Inflammatory macrophage treated with lipopolysaccharide for 1 hour (primary cell): ENCODE measurements at regions not wholly inside any gene's neighbourhood (a gene's known extent, or its start where the extent isn't known, plus 50 kb on each side); places are given as distances from the start of the nearest gene placed in this dataset.
"Not testable (repeated sequence)": the region's sequence is repeated elsewhere in the genome, so short reads cannot be mapped to it uniquely, and the experiment has no call there.

Source experiments
- DNase-seq, 2 donors: peaks; one replicate each; pipeline ENCODE4 v3.0.0-alpha.2; 2020 to 2022

DNA sequence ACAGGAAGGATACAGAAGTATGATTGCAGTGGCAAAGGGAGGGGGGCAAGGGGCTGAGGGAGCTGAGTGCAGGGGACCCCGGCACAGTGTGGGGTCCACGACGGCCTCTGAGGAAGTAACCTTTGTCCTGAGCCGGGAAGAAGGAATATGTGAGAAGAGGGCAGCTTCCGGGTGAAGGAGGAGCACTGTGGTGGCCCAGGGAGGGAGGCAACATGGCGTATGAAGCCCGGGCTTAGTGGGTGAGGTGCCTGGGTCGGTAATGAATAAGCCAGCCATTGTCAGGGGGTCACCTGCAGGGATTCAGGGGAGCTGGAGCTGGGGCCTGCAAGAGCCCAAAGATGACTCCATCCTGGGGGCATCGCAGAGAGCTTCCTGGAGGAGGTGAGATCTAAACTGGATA, 200.4 kb downstream of the FOXD2 start:
- no peak for DNase-seq

- DNase-seq, result no peak
Observed at GRCh38 chr1:47638713-47639112, 200.9 kb downstream of the FOXD2 start.

GRCh38 chr1:47643306-47644211, 205.7 kb downstream of the FOXD2 start:
- no peak for DNase-seq

DNA sequence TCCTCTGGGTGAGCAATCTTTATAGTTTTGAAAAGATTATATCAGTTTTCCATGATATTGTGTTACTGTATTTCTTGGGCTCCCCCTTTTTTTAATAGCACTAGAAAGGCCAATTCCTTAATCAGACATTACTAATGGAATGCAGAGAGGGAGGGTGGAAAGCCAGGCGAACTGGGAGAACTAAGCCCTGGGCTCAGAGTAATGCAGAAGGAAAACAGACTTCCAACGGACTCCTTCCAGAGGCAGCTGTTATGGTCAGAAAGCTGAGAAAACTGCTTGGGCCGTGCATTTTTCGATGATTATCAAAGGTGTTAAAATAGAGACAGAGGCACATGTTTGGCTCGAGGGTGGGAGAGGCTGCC, 206.3 kb downstream of the FOXD2 start:
- DNase-seq, result no peak

- DNase-seq, result no peak
Observed at GRCh38 chr1:47645151-47645550, 207.3 kb downstream of the FOXD2 start.

DNA sequence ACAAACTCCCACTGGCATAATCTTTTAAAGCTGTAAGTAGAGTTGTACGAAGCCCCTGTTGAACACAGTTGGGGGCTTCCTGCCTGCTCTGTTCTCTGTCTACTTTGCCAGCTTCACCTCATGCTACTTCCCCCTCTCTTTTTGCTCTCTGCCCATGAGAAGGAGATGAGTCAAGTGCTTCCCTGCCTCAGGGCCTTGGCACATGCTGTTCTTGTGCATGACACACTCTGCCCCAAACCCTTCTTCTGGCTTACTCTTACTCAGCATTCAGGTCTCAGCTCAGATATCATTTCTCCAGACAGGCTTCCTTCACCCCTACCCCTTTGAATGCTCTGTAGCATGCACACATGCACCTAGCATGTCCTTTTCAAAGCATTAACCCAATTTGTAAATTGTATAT, 208.8 kb downstream of the FOXD2 start:
- DNase-seq, result no peak

- no peak for DNase-seq
Observed at GRCh38 chr1:47647327-47647845, 209.5 kb downstream of the FOXD2 start.

GRCh38 chr1:47650205-47650604, 212.4 kb downstream of the FOXD2 start:
- no peak for DNase-seq

- DNase-seq, result no peak
Observed at GRCh38 chr1:47650611-47651010, 212.8 kb downstream of the FOXD2 start.

DNA sequence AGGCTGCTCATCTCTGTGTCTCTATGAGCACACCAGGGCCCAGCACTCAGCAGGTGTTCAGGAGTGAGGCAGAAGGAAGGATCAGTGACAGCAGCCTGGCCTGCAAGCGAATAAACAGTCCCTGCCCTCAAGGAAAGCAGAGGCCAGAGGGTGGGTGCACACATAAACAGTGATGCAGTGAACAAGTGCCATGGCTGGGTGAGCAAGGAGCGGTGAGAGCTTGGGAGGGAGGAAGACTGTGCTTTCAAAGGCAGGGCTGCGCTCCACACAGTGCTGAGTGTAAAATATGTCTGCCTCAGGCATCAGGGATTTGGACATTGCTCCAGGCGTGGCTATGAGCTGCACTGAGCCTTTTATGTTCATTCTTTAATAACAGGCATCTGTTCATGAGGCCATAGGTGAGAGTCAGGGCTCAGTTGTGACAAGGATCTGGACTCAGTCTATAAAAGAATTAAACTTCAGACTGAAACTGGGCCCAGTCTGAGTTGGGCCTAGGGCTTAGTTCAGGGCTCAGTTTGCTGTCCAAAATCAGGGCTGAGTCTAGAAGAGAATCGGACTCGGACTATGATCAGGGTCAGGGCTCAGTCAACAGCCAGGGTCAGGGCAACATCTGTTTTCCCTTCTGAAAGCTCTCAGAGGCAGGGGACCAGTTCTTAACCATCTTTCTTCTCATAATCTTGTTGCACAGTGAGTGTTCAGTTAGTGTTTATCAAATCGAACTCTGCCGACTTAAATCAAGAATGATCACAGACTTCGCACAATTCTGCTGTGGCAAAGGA, 213.7 kb downstream of the FOXD2 start:
- DNase-seq, result no peak

DNA sequence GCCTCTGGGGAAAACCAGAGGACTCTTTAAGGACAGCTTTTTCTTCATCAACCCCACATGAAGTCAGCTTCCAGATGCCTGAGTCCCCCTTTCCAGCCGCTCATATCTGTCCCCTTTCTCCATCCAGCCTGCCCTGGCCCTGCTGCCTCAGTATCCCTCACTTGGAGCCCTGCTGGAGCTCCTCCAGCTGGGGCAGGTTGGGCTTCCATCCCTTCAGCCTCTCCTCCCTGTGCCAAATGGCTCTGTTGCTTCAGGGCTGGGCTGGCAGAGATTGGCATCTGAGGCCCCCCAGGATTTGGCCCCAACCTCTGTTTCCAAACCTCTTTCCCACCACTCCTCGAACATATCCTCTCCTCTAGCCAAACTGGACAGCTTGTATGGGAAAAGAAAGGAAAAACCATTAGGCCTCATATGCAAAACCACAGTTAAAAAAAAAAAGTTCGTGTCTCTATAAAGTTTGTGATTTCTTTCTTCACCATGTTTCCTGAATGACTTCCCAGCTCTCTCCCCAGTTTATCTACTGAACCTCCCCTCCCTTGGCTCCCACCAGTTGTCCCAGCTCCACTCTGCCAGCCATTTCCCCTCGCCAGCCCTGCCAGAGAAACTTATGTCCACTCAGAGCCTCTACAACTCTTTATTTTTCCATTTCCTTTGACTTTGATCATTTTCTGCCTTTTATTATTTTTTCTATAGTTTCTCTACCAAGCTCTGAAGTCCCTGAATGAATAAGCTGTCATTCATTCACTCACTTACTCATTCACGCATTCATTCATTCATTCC, 217.9 kb downstream of the FOXD2 start:
- no peak for DNase-seq

DNA sequence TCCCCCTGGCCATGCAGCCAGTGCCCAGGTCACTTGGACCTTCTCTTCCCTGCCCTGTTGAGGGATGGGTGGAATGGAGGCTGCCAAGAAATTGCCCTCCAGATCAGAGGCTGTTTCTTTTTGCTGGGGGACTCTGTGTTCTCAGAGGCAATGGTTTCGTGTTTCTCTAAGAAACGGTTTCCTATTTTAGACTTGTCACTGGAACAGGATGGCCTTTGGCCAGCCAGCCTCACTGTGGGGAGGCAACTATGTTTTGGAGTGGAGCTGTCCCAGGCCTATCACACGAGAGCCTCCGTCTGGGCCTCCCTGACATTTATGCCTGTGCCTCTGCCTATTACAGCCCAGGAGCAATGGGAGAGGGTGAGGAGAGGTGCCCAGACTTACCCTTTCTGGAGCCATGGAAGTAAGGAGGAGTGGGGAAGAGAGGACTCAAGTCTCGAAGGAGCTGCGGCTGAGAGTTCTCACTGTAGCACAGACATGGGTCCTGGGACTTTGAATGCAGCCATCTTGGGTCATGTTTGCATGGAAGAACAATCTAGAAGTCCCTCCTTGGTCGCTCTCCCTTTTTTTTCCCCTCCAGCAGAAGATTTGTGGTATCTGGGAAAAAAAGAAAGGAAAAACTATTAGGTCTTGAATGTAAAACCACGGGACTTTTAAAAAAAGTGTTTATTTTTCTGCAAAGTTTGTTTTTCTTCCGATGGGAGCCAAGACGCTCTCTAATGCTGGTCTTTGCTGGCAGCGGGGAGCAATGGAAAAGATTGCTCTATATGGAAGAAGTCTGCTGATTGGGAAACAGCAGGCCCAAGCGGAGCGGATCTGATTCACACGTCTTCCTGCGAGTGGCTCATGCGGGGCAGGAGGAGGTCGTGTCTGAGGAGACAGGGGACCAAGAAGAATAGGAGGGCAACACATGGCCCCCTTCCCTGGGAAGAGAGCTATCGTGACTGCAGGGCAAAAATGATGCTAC, 219.2 kb downstream of the FOXD2 start:
- no peak for DNase-seq

GRCh38 chr1:47658161-47658920, 220.5 kb downstream of the FOXD2 start:
- no peak for DNase-seq

- DNase-seq, result no peak
Observed at GRCh38 chr1:47659146-47659545, 221.3 kb downstream of the FOXD2 start.

- no peak for DNase-seq
Observed at GRCh38 chr1:47660622-47661021, 222.8 kb downstream of the FOXD2 start.

- no peak for DNase-seq
Observed at GRCh38 chr1:47661040-47661439, 223.2 kb downstream of the FOXD2 start.

DNA sequence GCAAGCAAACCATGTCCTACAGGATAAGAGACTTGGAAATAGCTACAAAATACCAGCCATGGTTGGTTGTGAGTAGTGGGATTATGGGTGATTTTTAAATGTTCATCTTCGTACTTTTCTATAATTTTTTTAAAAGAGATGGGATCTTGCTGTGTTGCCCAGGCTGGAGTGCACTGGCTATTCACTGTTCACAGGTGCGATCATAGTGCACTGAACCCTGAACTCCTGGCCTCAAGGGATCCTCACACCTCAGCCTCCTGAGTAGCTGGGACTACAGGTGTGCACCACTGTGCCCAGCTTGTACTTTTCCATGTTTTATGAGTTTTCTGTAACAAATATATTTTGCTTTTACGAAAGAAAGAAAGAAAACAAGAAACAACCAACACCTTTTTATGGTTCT, 224.2 kb downstream of the FOXD2 start:
- DNase-seq, result no peak

GRCh38 chr1:47663286-47663685, 225.4 kb downstream of the FOXD2 start:
- DNase-seq, result no peak

GRCh38 chr1:47664356-47664755, 226.5 kb downstream of the FOXD2 start:
- no peak for DNase-seq

DNA sequence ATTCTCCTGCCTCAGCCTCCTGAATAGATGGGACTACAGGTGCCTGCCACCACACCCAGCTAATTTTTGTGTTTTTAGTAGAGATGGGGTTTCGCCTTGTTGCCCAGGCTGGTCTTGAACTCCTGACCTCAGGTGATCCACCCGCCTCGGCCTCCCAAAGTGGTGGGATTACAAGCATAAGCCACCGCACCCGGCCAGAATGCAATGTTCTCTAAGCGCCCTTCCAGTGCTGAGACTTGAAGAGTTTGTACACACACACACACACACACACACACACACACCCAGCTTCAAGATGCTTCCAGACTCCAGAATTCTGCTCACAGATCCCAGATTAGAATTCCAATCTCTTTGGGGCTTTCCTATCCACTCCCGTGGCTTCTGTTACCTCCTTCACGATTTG, 227.1 kb downstream of the FOXD2 start:
- not testable (repeated sequence) for DNase-seq

DNA sequence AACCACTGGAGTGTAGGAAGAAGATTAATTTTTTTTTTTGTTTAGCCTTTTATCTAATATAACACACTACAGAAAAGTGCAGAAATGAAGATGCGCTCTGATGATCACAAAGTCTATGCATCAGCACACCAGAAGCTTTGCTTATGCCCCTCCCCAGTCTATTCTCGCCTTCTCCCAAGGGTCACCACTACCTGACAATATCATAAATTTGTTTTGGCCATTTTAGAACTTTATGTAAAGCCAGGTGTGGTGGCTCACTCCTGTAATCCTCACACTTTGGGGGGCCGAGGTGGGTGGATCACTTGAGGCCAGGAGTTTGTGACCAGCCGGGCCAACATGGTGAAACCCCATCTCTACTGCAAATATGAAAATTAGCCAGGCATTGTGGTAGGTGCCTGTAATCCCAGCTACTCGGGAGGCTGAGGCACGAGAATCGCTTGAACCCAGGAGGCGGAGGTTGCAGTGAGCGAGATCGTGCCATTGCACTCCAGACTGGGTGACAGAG, 231.3 kb downstream of the FOXD2 start:
- DNase-seq, result no peak
